ENCODE measurements at regions not wholly inside any gene's neighbourhood (a gene's known extent, or its start where the extent isn't known, plus 50 kb on each side); places are given as distances from the start of the nearest gene placed in this dataset.

GRCh38 chr13:103557878-103558277, 491.7 kb upstream of the SLC10A2 start:
- no peaks in the 10 kb centered on the region for H3K4me1 ChIP-seq (ENCODE audit: control insufficient read depth in 1 of 2, insufficient read depth in 2 of 2, low read length in 2 of 2)
- H3K4me3 ChIP-seq (replicated peaks in 1 of 2; ENCODE audit: low read depth in 1 of 2, low read length in 2 of 2), result no peak overlapping the region
- no peak overlapping the region for H3K27ac ChIP-seq (ENCODE audit: low read depth, low read length)
- H2AFZ ChIP-seq (ENCODE audit: low read depth, low read length, poor library complexity, severe bottlenecking), result no peak overlapping the region
- H4K20me1 ChIP-seq (ENCODE audit: insufficient read depth), result no peaks in the 10 kb centered on the region
- TF ChIP-seq ELF1 (IDR thresholded peaks at IDR 0.05; ENCODE audit: borderline replicate concordance, low read depth) (no peak), EGR1 (IDR thresholded peaks at IDR 0.05; ENCODE audit: low read depth) (no peak), SRF (IDR thresholded peaks at IDR 0.05; ENCODE audit: low read depth) (no peak), ZBTB33 (IDR thresholded peaks at IDR 0.05; ENCODE audit: extremely low read depth, insufficient replicate concordance, low read length) (no peak), CTCF (IDR thresholded peaks at IDR 0.05 in 2 of 3, conservative IDR thresholded peaks at IDR 0.05 in 1 of 3; ENCODE audit: borderline replicate concordance in 1 of 3, insufficient read depth in 1 of 3, low read depth in 2 of 3, low read length in 2 of 3) (no peak), YY1 (IDR thresholded peaks at IDR 0.05; ENCODE audit: extremely low read depth, insufficient replicate concordance, low read depth, low read length) (no peak)
- no peak overlapping the region for H3K9ac ChIP-seq (ENCODE audit: low read length)
- no peak overlapping the region for H3K4me2 ChIP-seq (ENCODE audit: low read length)
- intact Hi-C loops (cut with micrococcal nuclease), result no loop called here
- ChIA-PET RAD21 (ENCODE audit: low non-redundant PET in 1 of 2, low total read pairs in 2 of 2, uncharacterized antibody in 2 of 2, unreplicated experiment in 2 of 2) (no interaction called here), POLR2A (no interaction called here), CTCF (no interaction called here)
- peaks cover 0 to 4% of the 10 kb centered on the region in 2 experiments; a peak in 2 of 4 replicates for H3K9me3 ChIP-seq (ENCODE audit: control insufficient read depth in 1 of 2, insufficient read depth in 1 of 2, low read depth in 1 of 2, low read length in 2 of 2)
- DNase-seq (ENCODE audit: low read depth, low spot score) (no peak), ATAC-seq (no peak)
- no TSS peak for BruUV-seq (replicated peaks)
- H3K9me2 ChIP-seq (ENCODE audit: insufficient read depth), result no peaks in the 10 kb centered on the region
- no peaks in the 10 kb centered on the region for H3K27me3 ChIP-seq (ENCODE audit: insufficient read depth, low read length)
- no peaks in the 10 kb centered on the region for H3K36me3 ChIP-seq (ENCODE audit: control insufficient read depth in 1 of 2, insufficient read depth in 2 of 2, low read length in 2 of 2)
- H3K79me2 ChIP-seq (ENCODE audit: insufficient read depth, low read length), result no peaks in the 10 kb centered on the region

All from HCT116 (cell line).